Natural killer cell (primary cell): ENCODE measurements at regions not wholly inside any gene's neighbourhood (a gene's known extent, or its start where the extent isn't known, plus 50 kb on each side); places are given as distances from the start of the nearest gene placed in this dataset.

ENCODE experiments used
- ATAC-seq, 3 donors: fragments of 150-1000 bp in 2 of 3; fragments of 200-7000 bp in 1 of 3; cut with Tn5 transposase; 1 replicate in 1 of 3; 2 replicates in 2 of 3; pipeline ENCODE4 v1.10.0; 2021; ENCODE audit warnings: mild to moderate bottlenecking in 2 of 3, moderate library complexity in 2 of 3
- DNase-seq, 2 donors: peaks; one replicate each; pipeline versions ENCODE4 v3.0.0 to v3.0.0-alpha.2; 2013 to 2021; ENCODE audit warnings: mixed read lengths in 1 of 2
- H3K27ac ChIP-seq: one replicate; pipeline ENCODE4 v1.5.1; 2013; ENCODE audit warnings: mild to moderate bottlenecking, low read length
- H3K27me3 ChIP-seq: one replicate; pipeline ENCODE4 v1.6.1; 2013; ENCODE audit warnings: low read length; ENCODE audit not compliant: control insufficient read depth, insufficient read depth
- H3K36me3 ChIP-seq: one replicate; pipeline ENCODE4 v1.6.1; 2013; ENCODE audit warnings: low read length; ENCODE audit not compliant: control insufficient read depth, insufficient read depth
- H3K4me1 ChIP-seq: one replicate; pipeline ENCODE4 v1.6.1; 2013; ENCODE audit warnings: low read length; ENCODE audit not compliant: control insufficient read depth, insufficient read depth
- H3K4me3 ChIP-seq: one replicate; pipeline ENCODE4 v1.5.1; 2013; ENCODE audit warnings: low read length
- H3K9me3 ChIP-seq: one replicate; pipeline ENCODE4 v1.6.1; 2013; ENCODE audit warnings: low read length; ENCODE audit not compliant: control insufficient read depth, insufficient read depth
- H3K27ac Mint-ChIP-seq, 2 donors: one replicate each; pipeline ENCODE4 v1.8.0; 2022; ENCODE audit warnings: mild to moderate bottlenecking in 2 of 2, mixed read lengths in 2 of 2, moderate library complexity in 1 of 2
- H3K27me3 Mint-ChIP-seq, 2 donors: one replicate each; pipeline ENCODE4 v1.8.0; 2022; ENCODE audit warnings: low read depth in 2 of 2, mixed read lengths in 2 of 2
- H3K36me3 Mint-ChIP-seq: one replicate; pipeline ENCODE4 v1.8.0; 2022; ENCODE audit warnings: mixed read lengths
- H3K4me1 Mint-ChIP-seq, 2 donors: one replicate each; pipeline ENCODE4 v1.8.0; 2022; ENCODE audit warnings: mixed read lengths in 2 of 2
- H3K4me3 Mint-ChIP-seq: one replicate; pipeline ENCODE4 v1.8.0; 2022; ENCODE audit warnings: mild to moderate bottlenecking, moderate library complexity, mixed read lengths
- H3K9me3 Mint-ChIP-seq, 2 donors: one replicate each; pipeline ENCODE4 v1.8.0; 2022; ENCODE audit warnings: mixed read lengths in 2 of 2
- WGBS: methylation state at CpG from one replicate; pipeline ENCODE4 v1.1.7; 2013; ENCODE audit warnings: missing lambda C conversion rate; ENCODE audit not compliant: insufficient coverage; 5-methylcytosine and 5-hydroxymethylcytosine counted together
- intact Hi-C: fragments of 100-400 bp; cut with micrococcal nuclease; formaldehyde crosslinking; loops from one replicate; pipeline ENCODE4 v1.14.2; 2022
- TF ChIP-seq, protein P1 (sequence below): fragments of 200-600 bp; IDR thresholded peaks from one replicate; pipeline ENCODE4 v1.8.0; 2022; ENCODE audit warnings: antibody characterized with exemption

DNA sequence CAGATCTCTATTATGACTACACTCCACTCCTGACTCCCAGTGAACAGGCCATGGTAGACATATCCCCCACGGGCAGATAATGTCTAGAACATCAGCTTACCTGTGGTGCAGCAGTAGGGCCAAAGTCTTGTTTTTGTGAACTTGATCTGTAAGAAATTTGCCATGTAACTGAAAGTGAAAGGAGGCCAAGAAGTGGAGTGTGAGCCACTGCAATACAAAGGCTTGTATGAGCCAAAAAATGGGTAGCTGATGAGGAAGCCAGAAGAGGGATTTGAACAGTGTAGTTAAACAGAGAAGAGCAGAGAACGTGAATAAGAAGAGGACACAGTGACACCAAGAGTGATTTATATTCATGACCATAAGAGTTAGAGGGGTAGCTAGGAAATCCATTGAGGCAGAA lies 361.7 kb downstream of the DMRT2 start:
- no peak overlapping the region for H3K27ac Mint-ChIP-seq
- H3K36me3 Mint-ChIP-seq: no peaks in the 10 kb centered on the region
- Histone ChIP-seq H3K36me3 (no peaks in the 10 kb centered on the region), H3K27ac (no peak overlapping the region), H3K9me3 (no peaks in the 10 kb centered on the region), H3K4me3 (no peak overlapping the region), H3K4me1 (no peaks in the 10 kb centered on the region), H3K27me3 (no peaks in the 10 kb centered on the region)
- H3K4me1 Mint-ChIP-seq: no peaks in the 10 kb centered on the region
- no peak for DNase-seq
- WGBS: 59% methylated on average over 2 of the region's 2 CpGs
- H3K4me3 Mint-ChIP-seq: no peak overlapping the region
- intact Hi-C loops: no loop called here
- H3K9me3 Mint-ChIP-seq: peaks cover 2 to 6% of the 10 kb centered on the region in 2 donors
- ATAC-seq: no peak
- TF ChIP-seq, protein P1, sequence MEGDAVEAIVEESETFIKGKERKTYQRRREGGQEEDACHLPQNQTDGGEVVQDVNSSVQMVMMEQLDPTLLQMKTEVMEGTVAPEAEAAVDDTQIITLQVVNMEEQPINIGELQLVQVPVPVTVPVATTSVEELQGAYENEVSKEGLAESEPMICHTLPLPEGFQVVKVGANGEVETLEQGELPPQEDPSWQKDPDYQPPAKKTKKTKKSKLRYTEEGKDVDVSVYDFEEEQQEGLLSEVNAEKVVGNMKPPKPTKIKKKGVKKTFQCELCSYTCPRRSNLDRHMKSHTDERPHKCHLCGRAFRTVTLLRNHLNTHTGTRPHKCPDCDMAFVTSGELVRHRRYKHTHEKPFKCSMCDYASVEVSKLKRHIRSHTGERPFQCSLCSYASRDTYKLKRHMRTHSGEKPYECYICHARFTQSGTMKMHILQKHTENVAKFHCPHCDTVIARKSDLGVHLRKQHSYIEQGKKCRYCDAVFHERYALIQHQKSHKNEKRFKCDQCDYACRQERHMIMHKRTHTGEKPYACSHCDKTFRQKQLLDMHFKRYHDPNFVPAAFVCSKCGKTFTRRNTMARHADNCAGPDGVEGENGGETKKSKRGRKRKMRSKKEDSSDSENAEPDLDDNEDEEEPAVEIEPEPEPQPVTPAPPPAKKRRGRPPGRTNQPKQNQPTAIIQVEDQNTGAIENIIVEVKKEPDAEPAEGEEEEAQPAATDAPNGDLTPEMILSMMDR: no peak
- H3K27me3 Mint-ChIP-seq: no peaks in the 10 kb centered on the region

DNA sequence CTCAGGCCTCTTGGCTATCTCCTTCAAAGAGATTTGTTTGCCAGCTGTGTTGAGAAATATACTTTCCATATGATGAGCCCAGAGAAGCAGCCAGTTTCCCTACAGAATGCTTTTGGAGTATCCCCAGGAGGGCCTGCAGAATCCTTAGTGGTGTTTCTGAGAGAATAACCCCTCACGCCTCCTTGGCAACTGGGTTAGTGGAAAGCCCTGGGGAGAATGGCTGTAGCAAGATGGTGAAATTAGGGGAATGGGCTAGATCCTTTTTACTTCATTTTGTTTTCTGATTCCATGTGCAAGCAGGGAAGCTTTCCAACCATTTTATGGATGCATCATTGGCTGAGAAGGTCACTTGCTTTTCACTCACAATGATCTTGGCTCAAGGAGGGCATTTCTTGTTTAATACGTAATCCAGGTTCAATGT lies 364.6 kb downstream of the DMRT2 start:
- intact Hi-C loops: no loop called here
- Mint-ChIP-seq H3K4me1 (no peaks in the 10 kb centered on the region), H3K4me3 (no peak overlapping the region), H3K36me3 (no peaks in the 10 kb centered on the region), H3K27ac (no peak overlapping the region), H3K9me3 (peaks cover 2 to 6% of the 10 kb centered on the region in 2 donors), H3K27me3 (no peaks in the 10 kb centered on the region)
- TF ChIP-seq, protein P1: no peak
- H3K4me1 ChIP-seq: no peaks in the 10 kb centered on the region
- no peak overlapping the region for H3K27ac ChIP-seq
- no peaks in the 10 kb centered on the region for H3K27me3 ChIP-seq
- H3K9me3 ChIP-seq: no peaks in the 10 kb centered on the region
- 83% methylated on average over 2 of the region's 2 CpGs for WGBS
- H3K36me3 ChIP-seq: no peaks in the 10 kb centered on the region
- DNase-seq (no peak), ATAC-seq (no peak)
- H3K4me3 ChIP-seq: no peak overlapping the region

DNA sequence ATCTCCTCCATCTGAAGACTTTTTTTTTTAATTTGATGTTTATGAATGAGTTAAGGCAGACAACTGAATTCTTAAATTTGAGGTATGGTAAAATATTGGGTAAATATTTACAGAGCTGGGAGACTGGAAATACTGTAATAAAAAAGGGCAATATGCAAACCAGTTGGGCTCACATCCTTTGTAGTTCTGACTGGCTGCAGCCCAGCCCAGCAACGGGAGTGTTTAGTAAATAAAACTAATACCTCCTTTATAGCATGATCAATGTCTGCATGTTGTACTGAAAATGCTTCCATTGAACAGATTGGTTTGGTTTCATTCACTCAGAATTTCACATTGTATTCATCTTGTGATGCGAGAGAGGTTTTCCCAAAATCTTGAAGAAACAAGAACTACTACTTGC lies 365.0 kb downstream of the DMRT2 start:
- no peak overlapping the region for H3K4me3 ChIP-seq
- H3K27ac ChIP-seq: no peak overlapping the region
- Mint-ChIP-seq H3K36me3 (no peaks in the 10 kb centered on the region), H3K27me3 (no peaks in the 10 kb centered on the region), H3K4me3 (no peak overlapping the region), H3K4me1 (no peaks in the 10 kb centered on the region), H3K27ac (no peak overlapping the region), H3K9me3 (peaks cover 2 to 6% of the 10 kb centered on the region in 2 donors)
- no peaks in the 10 kb centered on the region for H3K36me3 ChIP-seq
- H3K4me1 ChIP-seq: no peaks in the 10 kb centered on the region
- TF ChIP-seq, protein P1: no peak
- ATAC-seq (no peak), DNase-seq (no peak)
- intact Hi-C loops: no loop called here
- H3K9me3 ChIP-seq: no peaks in the 10 kb centered on the region
- H3K27me3 ChIP-seq: no peaks in the 10 kb centered on the region
- WGBS: 100% methylated on average over 1 of the region's 2 CpGs

DNA sequence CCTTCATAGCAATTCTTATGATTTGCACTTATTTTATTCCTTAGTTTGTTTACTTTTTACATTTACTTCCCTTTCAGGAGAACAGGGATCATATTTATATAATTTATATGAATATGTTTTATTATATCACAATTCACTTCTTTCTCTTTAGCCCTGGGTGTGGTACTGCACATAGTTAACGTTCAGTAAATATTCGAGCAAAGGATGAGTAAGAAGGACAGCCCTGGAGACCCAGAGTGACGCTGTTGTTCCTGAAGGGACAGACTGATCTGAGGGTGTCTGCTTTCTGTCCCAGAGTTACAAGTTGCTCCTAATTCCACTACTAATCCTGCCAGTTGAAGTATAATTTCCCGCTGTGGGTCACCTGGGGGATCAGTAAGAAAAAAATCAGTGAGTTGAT lies 366.1 kb downstream of the DMRT2 start:
- intact Hi-C loops: no loop called here
- no peak overlapping the region for H3K4me3 Mint-ChIP-seq
- 88% methylated on average over 3 of the region's 4 CpGs for WGBS
- no peaks in the 10 kb centered on the region for H3K4me1 Mint-ChIP-seq
- no peaks in the 10 kb centered on the region for H3K9me3 ChIP-seq
- no peaks in the 10 kb centered on the region for H3K27me3 Mint-ChIP-seq
- ATAC-seq (no peak), DNase-seq (no peak)
- no peaks in the 10 kb centered on the region for H3K36me3 Mint-ChIP-seq
- H3K27ac Mint-ChIP-seq: no peak overlapping the region
- H3K4me1 ChIP-seq: no peaks in the 10 kb centered on the region
- TF ChIP-seq, protein P1: no peak
- peaks cover 2 to 3% of the 10 kb centered on the region in 2 donors for H3K9me3 Mint-ChIP-seq
- H3K27ac ChIP-seq: no peak overlapping the region
- H3K4me3 ChIP-seq: no peak overlapping the region
- H3K36me3 ChIP-seq: no peaks in the 10 kb centered on the region
- no peaks in the 10 kb centered on the region for H3K27me3 ChIP-seq
